HG02852 (cell line): ENCODE measurements at regions not wholly inside any gene's neighbourhood (a gene's known extent, or its start where the extent isn't known, plus 50 kb on each side); places are given as distances from the start of the nearest gene placed in this dataset.

Source experiments
- ATAC-seq: cut with Tn5 transposase; IDR thresholded peaks from one replicate; pipeline ENCODE4 v1.9.1; 2021; ENCODE audit warnings: mild to moderate bottlenecking, moderate library complexity; ENCODE audit not compliant: unreplicated experiment

- no peak for ATAC-seq
Measured at GRCh38 chrX:7294483-7294882, 146.5 kb upstream of the PUDP start.

DNA sequence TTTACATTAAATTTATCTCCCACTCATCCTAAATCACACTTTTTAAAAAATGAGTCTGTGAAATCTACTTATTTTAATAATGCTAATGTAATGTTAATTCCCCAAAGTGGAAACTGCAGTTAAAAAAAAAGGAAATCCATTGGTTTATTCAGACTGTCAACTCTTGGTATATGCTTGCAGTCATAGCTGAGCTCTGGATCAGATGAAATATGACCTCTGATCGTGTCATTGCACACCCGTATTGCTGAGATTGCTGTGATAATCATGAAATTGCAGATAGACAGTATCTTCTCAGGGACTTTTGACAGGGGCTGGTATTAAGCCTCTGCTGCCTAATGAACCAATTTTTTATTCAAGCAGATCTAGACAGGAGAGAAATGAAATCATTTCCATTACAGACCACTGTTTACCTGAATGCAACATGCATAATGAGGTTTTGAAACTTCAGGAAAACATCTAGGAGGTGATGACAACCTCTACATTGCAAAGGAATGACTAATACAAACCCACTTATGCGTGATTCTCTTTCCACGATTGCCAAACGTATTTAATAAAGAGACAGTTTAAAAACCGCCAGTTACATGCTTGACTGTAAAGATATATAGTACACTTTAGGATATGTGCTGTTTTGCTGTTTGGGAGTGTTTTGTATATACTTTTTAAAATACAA lies 138.3 kb upstream of the PUDP start:
- no peak for ATAC-seq

DNA sequence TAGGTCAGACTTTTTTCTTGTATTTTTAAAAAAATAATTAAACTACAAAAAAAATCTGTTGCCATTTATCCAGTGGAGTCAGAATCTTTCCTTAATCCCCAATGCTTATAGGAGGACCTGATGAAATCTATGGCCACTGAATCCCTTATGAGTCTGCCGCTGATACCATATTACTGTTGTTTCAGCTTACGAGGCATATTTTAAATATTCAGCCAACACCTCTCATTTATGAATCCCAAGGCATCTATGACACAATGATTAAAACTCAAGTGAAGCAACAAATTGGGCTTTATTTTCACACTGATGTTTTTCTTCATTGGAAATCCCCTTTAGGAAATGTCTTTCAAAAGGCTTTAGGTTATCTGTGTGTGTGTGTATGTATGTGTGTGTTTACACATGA lies 137.8 kb upstream of the PUDP start:
- ATAC-seq: no peak

- no peak for ATAC-seq
Measured at GRCh38 chrX:7283741-7284140, 135.8 kb upstream of the PUDP start.

- no peak for ATAC-seq
Measured at GRCh38 chrX:7280520-7280919, 132.6 kb upstream of the PUDP start.

DNA sequence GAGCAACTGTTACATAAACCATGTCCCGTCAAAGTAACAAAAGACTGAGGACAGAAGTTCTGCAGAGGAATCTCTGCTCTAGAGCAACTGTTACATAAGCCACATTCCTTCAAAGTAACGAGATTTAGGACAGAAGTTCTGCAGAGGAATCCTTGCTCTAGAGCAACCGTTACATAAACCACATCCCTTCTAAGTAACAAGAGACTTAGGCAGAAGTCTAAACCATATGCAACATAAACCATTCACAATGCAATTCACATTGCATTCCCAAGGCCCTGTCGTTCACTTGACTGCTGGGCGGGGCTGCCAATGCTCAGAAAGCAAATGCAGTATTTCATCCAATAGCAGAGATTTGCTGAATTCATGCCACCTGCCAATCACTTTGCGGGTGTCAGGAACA lies 124.4 kb upstream of the PUDP start:
- no peak for ATAC-seq

DNA sequence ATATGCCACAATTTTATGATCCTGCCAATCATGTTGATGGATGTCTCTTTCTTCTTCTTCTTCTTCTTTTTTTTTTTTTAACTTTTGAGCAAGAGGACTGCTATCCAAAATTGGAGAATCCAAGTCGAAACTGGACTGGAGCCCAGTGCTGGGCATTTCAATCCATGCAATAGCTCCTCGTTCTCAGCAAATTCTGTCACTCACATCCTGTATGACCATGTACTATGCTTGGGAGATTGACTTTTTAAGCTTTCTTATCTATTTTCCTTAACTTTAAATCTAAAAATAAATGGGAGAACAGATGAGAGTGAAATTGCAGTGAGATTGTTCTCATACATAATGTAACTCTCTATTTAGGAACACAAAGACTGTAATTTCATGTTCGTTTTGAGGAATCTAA lies 123.0 kb upstream of the PUDP start:
- no peak for ATAC-seq

GRCh38 chrX:7269991-7270390 lies 122.0 kb upstream of the PUDP start:
- ATAC-seq: no peak

- no peak for ATAC-seq
Measured at GRCh38 chrX:7269589-7269988, 121.6 kb upstream of the PUDP start.

DNA sequence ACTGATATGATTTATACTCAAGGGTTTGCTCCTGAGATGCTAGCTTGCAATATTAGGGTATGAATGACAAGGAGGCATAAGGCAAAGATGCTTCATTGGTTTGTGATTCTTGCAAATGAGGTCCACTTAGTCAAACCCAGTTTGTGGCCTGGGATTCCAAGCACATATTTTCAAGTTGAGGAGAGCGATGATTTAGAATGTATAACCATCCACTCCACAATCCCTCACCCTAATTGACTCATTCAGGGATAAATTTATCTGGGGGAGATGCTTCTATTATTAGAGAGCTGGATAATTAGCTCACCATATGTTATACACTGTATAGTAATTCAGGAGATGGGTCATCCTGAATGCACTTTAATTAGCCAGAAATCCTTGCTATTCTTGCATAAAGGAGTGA lies 118.3 kb upstream of the PUDP start:
- ATAC-seq: no peak

DNA sequence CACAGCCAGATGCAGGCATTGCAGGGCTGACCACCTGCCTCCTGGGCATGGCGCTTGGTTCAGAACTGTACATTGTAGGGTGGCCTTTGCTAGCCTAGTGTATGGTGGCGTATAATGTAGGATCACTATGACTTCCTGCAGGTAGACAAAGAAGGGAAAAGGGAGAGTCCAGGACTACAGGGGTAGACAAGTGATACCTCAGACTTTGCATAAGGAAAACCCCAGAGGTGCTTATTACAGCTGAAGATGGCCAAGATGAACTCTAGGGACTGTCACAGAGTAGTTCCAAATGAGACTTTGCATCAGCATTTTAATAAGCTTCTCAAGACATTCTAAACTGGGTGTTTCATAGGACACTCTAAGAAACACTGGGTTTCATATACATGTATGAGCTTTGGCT lies 116.4 kb upstream of the PUDP start:
- peak; percentile 75 for ATAC-seq

DNA sequence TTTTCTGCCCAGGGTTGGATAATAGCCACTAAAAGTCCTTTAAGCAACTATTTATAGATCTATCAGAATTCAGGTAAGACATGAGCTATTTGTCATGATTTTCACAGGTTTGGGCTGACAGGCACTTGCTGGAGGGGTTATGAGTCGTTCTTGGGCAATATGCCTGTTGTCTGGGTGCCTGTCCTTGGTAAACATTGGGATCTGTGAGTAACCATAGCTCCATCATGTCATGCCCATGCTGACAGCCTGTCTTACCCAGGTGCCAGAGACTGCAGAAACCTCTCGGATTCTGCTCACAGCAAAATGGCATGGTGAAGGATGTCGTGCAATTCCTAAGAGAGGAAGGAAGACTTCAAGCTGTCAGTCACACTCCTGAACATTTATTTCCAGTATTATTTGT lies 116.0 kb upstream of the PUDP start:
- ATAC-seq: no peak

DNA sequence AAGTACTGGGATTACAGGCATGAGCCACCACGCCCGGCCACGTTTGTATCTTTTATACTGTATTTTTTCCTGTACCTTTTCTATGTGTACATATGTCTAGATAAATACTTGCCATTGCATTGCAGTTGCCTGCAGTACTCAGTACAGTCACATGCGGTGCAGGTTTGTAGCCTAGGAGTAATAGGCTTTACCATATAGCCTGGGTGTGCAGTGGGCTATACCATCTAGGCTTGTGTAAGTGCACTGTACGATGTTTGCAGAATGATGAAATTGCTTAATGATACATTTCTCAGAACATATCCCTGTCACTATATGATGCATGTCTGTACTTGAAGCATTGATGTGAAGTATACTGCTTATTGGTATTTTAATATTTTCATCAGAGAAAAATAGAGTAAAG lies 115.4 kb upstream of the PUDP start:
- no peak for ATAC-seq

GRCh38 chrX:7262551-7262950 lies 114.6 kb upstream of the PUDP start:
- ATAC-seq: no peak

DNA sequence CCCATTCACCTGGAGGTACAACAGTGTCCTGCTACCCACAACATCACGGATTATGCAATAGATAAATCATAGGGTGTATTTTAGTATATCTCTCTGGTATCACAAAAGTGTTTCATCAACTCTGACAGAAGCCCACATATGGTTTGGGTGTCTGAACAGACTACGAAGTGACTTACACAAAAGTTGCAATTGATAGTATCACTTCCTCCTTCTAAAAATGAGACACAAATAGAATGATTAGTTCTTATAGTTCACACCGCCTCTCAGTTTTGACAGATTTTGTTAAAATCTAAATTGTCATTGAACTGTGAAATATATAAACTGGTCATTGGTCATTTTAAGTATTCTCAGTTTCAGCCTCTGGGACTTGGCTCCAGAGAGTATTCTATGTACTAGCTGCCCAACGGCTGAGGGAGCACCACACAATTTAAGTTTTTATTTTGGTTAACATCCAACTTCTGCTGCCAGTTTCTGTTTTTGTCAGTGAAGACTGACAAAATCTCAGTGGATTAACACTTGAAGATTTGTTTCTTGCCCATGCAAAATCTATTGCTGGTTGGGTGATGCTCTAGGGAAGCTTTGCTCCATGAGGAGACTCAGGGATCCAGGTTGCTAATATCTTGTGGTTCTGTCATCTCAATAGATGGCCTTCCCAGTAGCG lies 113.8 kb upstream of the PUDP start:
- ATAC-seq: peak; percentile 79

- ATAC-seq: no peak
Measured at GRCh38 chrX:7254144-7254543, 106.2 kb upstream of the PUDP start.

- no peak for ATAC-seq
Measured at GRCh38 chrX:7253565-7253964, 105.6 kb upstream of the PUDP start.

DNA sequence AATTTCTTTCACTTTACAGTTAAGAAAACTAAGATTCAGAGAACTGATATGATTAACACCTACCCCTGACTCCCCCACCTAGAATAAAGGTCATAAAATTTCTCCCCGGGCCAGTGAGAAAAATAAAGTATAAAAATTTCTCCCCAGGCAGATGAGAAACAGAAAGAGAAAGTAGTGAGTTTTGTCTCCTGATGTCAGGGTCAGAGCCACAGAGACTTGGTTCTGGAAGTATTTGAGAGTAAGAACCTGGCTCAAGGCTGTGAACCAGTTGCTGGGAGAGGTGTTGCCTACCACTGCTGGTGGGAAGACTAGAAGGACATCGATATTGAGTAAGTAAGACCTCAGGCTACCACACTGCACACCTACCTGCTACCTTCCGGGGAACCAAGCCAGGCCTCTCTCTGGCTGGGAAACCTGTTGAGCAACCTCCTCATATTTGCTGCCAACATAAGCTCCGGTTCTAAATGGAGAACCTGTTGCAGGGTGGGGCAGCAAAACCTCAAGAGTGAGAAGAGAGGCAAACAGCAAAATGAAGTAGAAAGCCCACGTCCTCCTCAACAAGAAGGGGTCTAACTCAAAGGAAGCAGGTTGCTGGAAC lies 104.2 kb upstream of the PUDP start:
- ATAC-seq: peak; percentile 55

GRCh38 chrX:7247346-7247745 lies 99.4 kb upstream of the PUDP start:
- no peak for ATAC-seq

DNA sequence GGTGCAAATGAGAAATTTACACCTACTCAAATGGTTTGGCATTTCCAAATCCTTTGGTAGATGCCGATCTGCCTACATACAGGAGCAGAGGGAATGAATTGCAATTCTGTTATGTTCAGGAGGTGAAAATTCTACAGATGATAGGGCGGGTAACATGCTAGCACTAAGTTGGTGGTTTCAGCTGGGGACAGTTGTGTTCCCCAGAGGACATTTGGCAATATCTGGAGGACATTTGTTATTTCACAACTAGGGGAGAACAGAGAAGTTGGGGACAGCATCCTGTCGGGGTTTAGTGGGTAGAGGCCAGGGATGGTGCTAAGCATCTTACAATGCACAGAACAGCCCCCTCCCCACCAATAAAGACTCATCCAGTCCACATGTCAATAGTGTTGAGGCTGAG lies 96.5 kb upstream of the PUDP start:
- ATAC-seq: no peak

DNA sequence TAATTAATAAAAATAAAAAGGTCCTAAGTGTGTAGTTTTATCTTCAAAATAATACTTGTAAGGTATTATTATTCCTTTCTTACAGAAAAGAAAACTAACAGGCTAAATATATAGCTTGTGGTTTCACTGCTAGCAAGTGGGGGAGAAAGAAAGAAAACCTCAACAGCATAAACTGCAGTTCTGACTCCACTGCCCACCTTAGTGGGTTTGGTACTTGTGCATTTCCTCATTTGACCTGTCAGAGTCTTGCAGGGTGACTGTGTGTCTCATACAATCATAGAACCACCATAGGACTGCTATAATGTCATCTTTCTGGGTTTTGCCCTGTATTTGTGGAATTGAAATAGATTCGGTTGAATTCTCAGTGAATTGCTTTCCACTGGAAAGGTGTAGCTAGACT lies 94.7 kb upstream of the PUDP start:
- ATAC-seq: peak; percentile 99

DNA sequence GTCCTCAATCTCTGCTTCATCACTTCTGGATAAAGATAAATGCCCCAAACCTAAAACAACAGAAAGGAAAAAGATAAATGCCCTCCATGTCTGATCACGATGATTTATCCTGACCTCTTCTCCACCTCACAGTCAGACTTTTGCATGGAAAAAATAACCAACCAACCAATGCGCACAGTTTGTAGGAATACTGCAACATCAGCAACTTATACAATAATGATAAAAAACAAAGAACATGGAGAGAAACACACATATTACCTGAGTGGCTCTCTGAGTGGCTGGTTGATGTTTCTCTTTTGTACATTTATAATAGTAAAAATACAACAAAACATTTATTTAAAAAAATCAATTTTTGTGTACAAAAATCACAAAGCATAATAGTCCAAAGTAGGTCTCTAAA lies 93.0 kb upstream of the PUDP start:
- no peak for ATAC-seq

GRCh38 chrX:7235071-7235470 lies 87.1 kb upstream of the PUDP start:
- no peak for ATAC-seq
